Lower leg skin (tissue), 3 donors: ENCODE measurements at regions not wholly inside any gene's neighbourhood (a gene's known extent, or its start where the extent isn't known, plus 50 kb on each side); places are given as distances from the start of the nearest gene placed in this dataset.

ENCODE experiments used
- CTCF ChIP-seq, 3 donors: fragments of 450-650 bp; IDR thresholded peaks; one replicate each; pipeline ENCODE4 v1.5.1; 2016; ENCODE audit warnings: antibody characterized with exemption in 3 of 3, mild to moderate bottlenecking in 3 of 3, moderate library complexity in 2 of 3
- POLR2A ChIP-seq, 2 donors: fragments of 450-650 bp; IDR thresholded peaks; one replicate each; pipeline ENCODE4 v1.6.1; 2016 to 2017; ENCODE audit warnings: antibody characterized with exemption in 2 of 2, mild to moderate bottlenecking in 1 of 2, moderate library complexity in 1 of 2

GRCh38 chr11:120013325-120014250, 124.3 kb downstream of the TRIM29 start:
- TF ChIP-seq POLR2A (IDR thresholded peaks at IDR 0.05) (no peak), CTCF (IDR thresholded peaks at IDR 0.05) (no peak)
